Rectal smooth muscle tissue (tissue), 1 donor: ENCODE measurements at regions not wholly inside any gene's neighbourhood (a gene's known extent, or its start where the extent isn't known, plus 50 kb on each side); places are given as distances from the start of the nearest gene placed in this dataset.

ENCODE experiments used
- H3K27ac ChIP-seq: one replicate; pipeline ENCODE4 v1.7.0; 2013; ENCODE audit warnings: low read depth, low read length, inconsistent platforms
- H3K27me3 ChIP-seq: one replicate; pipeline ENCODE4 v1.7.0; 2013; ENCODE audit warnings: low read length; ENCODE audit not compliant: control insufficient read depth, insufficient read depth
- H3K36me3 ChIP-seq: one replicate; pipeline ENCODE4 v1.7.0; 2013; ENCODE audit warnings: low read length; ENCODE audit not compliant: control insufficient read depth, insufficient read depth
- H3K4me1 ChIP-seq: one replicate; pipeline ENCODE4 v1.7.0; 2013; ENCODE audit warnings: low read length; ENCODE audit not compliant: control insufficient read depth, insufficient read depth
- H3K4me3 ChIP-seq: one replicate; pipeline ENCODE4 v1.7.0; 2013; ENCODE audit warnings: low read length
- H3K9ac ChIP-seq: one replicate; pipeline ENCODE4 v1.7.0; 2013; ENCODE audit warnings: low read length

GRCh38 chr3:148344521-148344920 lies 353.2 kb upstream of the AGTR1 start:
- no peak overlapping the region for H3K4me3 ChIP-seq
- no peaks in the 10 kb centered on the region for H3K4me1 ChIP-seq
- H3K36me3 ChIP-seq: no peaks in the 10 kb centered on the region
- no peak overlapping the region for H3K27ac ChIP-seq
- H3K9ac ChIP-seq: no peak overlapping the region
- H3K27me3 ChIP-seq: no peaks in the 10 kb centered on the region

- Histone ChIP-seq H3K36me3 (no peaks in the 10 kb centered on the region), H3K4me1 (no peaks in the 10 kb centered on the region), H3K9ac (no peak overlapping the region), H3K4me3 (no peak overlapping the region), H3K27me3 (no peaks in the 10 kb centered on the region), H3K27ac (no peak overlapping the region)
Measured at GRCh38 chr3:148360051-148360450, 337.7 kb upstream of the AGTR1 start.

GRCh38 chr3:148366743-148367410 lies 330.8 kb upstream of the AGTR1 start:
- no peak overlapping the region for H3K4me3 ChIP-seq
- no peaks in the 10 kb centered on the region for H3K27me3 ChIP-seq
- no peaks in the 10 kb centered on the region for H3K4me1 ChIP-seq
- no peaks in the 10 kb centered on the region for H3K36me3 ChIP-seq
- H3K9ac ChIP-seq: no peak overlapping the region
- no peak overlapping the region for H3K27ac ChIP-seq

- no peak overlapping the region for H3K27ac ChIP-seq
Measured at GRCh38 chr3:148367756-148368155, 329.9 kb upstream of the AGTR1 start.

GRCh38 chr3:148369381-148369780 lies 328.3 kb upstream of the AGTR1 start:
- Histone ChIP-seq H3K27me3 (no peaks in the 10 kb centered on the region), H3K36me3 (no peaks in the 10 kb centered on the region), H3K27ac (no peak overlapping the region), H3K4me1 (no peaks in the 10 kb centered on the region), H3K4me3 (no peak overlapping the region), H3K9ac (no peak overlapping the region)

More at GRCh38 chr3:148367756-148368155, 329.9 kb upstream of the AGTR1 start:
- no peaks in the 10 kb centered on the region for H3K27me3 ChIP-seq
- no peaks in the 10 kb centered on the region for H3K36me3 ChIP-seq
- no peak overlapping the region for H3K9ac ChIP-seq
- no peak overlapping the region for H3K4me3 ChIP-seq
- no peaks in the 10 kb centered on the region for H3K4me1 ChIP-seq

- Histone ChIP-seq H3K27me3 (no peaks in the 10 kb centered on the region), H3K4me1 (no peaks in the 10 kb centered on the region), H3K4me3 (no peak overlapping the region), H3K36me3 (no peaks in the 10 kb centered on the region), H3K27ac (no peak overlapping the region), H3K9ac (no peak overlapping the region)
Measured at GRCh38 chr3:148372206-148372875, 325.4 kb upstream of the AGTR1 start.

GRCh38 chr3:148373961-148374360 lies 323.7 kb upstream of the AGTR1 start:
- H3K27me3 ChIP-seq: no peaks in the 10 kb centered on the region
- no peak overlapping the region for H3K27ac ChIP-seq
- no peaks in the 10 kb centered on the region for H3K4me1 ChIP-seq
- no peaks in the 10 kb centered on the region for H3K36me3 ChIP-seq
- no peak overlapping the region for H3K4me3 ChIP-seq
- no peak overlapping the region for H3K9ac ChIP-seq

- no peaks in the 10 kb centered on the region for H3K4me1 ChIP-seq
- no peak overlapping the region for H3K27ac ChIP-seq
- no peak overlapping the region for H3K9ac ChIP-seq
- no peaks in the 10 kb centered on the region for H3K36me3 ChIP-seq
- no peak overlapping the region for H3K4me3 ChIP-seq
- no peaks in the 10 kb centered on the region for H3K27me3 ChIP-seq
Measured at GRCh38 chr3:148379763-148380382, 317.8 kb upstream of the AGTR1 start.

- Histone ChIP-seq H3K36me3 (no peaks in the 10 kb centered on the region), H3K4me1 (no peaks in the 10 kb centered on the region), H3K27ac (no peak overlapping the region), H3K9ac (no peak overlapping the region), H3K4me3 (no peak overlapping the region), H3K27me3 (no peaks in the 10 kb centered on the region)
Measured at GRCh38 chr3:148381051-148381450, 316.7 kb upstream of the AGTR1 start.

- Histone ChIP-seq H3K9ac (no peak overlapping the region), H3K36me3 (no peaks in the 10 kb centered on the region), H3K4me3 (no peak overlapping the region), H3K4me1 (no peaks in the 10 kb centered on the region), H3K27me3 (no peaks in the 10 kb centered on the region), H3K27ac (no peak overlapping the region)
Measured at GRCh38 chr3:148389916-148390315, 307.8 kb upstream of the AGTR1 start.

GRCh38 chr3:148395821-148396220 lies 301.9 kb upstream of the AGTR1 start:
- Histone ChIP-seq H3K27me3 (no peaks in the 10 kb centered on the region), H3K27ac (no peak overlapping the region), H3K36me3 (no peaks in the 10 kb centered on the region), H3K4me1 (no peaks in the 10 kb centered on the region), H3K4me3 (no peak overlapping the region), H3K9ac (no peak overlapping the region)

- Histone ChIP-seq H3K4me3 (no peak overlapping the region), H3K27ac (no peak overlapping the region), H3K27me3 (no peaks in the 10 kb centered on the region), H3K9ac (no peak overlapping the region), H3K36me3 (no peaks in the 10 kb centered on the region), H3K4me1 (no peaks in the 10 kb centered on the region)
Measured at GRCh38 chr3:148400754-148401153, 296.9 kb upstream of the AGTR1 start.

- H3K27me3 ChIP-seq: no peaks in the 10 kb centered on the region
- no peak overlapping the region for H3K27ac ChIP-seq
- no peak overlapping the region for H3K4me3 ChIP-seq
- H3K4me1 ChIP-seq: no peaks in the 10 kb centered on the region
- no peak overlapping the region for H3K9ac ChIP-seq
- H3K36me3 ChIP-seq: no peaks in the 10 kb centered on the region
Measured at GRCh38 chr3:148408667-148409066, 289.0 kb upstream of the AGTR1 start.
